ENCODE measurements at regions not wholly inside any gene's neighbourhood (a gene's known extent, or its start where the extent isn't known, plus 50 kb on each side); places are given as distances from the start of the nearest gene placed in this dataset.

DNA sequence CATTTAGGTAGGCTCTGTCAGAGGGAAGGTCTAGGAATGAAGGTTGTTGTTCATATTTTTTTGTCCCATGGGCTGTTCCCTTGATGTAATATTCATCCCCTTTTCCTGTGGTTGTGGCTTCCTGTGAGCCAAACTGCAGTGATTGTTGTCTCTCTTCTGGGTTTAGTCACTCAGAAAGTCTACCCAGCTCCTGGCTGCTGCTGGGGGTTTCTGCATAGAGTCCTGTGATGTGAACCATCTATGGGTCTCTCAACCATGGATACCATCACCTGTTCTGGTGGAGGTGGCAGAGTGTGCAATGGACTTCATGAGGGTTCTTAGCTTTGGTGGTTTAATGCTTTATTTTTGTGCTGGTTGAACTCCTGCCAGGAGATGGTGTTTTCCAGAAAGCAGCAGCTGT lies 122.8 kb downstream of the ZC4H2 start:
- H3K27me3 ChIP-seq = no peaks in the 10 kb centered on the region
- intact Hi-C loops (cut with DNase I; ENCODE audit: low total_unique reads) = no loop called here
- no peak for DNase-seq
- H3K4me1 ChIP-seq = no peaks in the 10 kb centered on the region
- no peak overlapping the region for H3K27ac ChIP-seq
- no peak overlapping the region for H3K4me3 ChIP-seq
- no peaks in the 10 kb centered on the region for H3K9me3 ChIP-seq
- in situ Hi-C loops (cut with MboI; ENCODE audit: low pct_ligation_motif_present in 1 of 4, low pct_unique_long_range_greater_than_20kb in 1 of 4, low sequenced_read_pairs in 3 of 4) = no loop called here
- H3K36me3 ChIP-seq = no peaks in the 10 kb centered on the region
- no peak for TF ChIP-seq EP300 (IDR thresholded peaks at IDR 0.05; ENCODE audit: low read depth)
- TF ChIP-seq CTCF (IDR thresholded peaks at IDR 0.05) = no peak
- no peak for TF ChIP-seq POLR2AphosphoS5 (IDR thresholded peaks at IDR 0.05)

- TF ChIP-seq POLR2A (IDR thresholded peaks at IDR 0.05) = no peak
- TF ChIP-seq POLR2AphosphoS5 (IDR thresholded peaks at IDR 0.05) = no peak
- TF ChIP-seq CTCF (IDR thresholded peaks at IDR 0.05) = no peak
- TF ChIP-seq EP300 (IDR thresholded peaks at IDR 0.05; ENCODE audit: low read depth) = no peak
- H3K36me3 ChIP-seq = no peaks in the 10 kb centered on the region
- no peaks in the 10 kb centered on the region for H3K27me3 ChIP-seq
- no peak for DNase-seq
- WGBS, 2 donors (ENCODE audit: low coverage in 1 of 2) = 70 to 74% methylated on average over 2 to 6 of the region's 6 CpGs
- intact Hi-C loops (cut with DNase I; ENCODE audit: low total_unique reads) (no loop called here), in situ Hi-C loops (cut with MboI; ENCODE audit: low pct_ligation_motif_present in 1 of 4, low pct_unique_long_range_greater_than_20kb in 1 of 4, low sequenced_read_pairs in 3 of 4) (no loop called here)
- H3K27ac ChIP-seq = no peak overlapping the region
- no peaks in the 10 kb centered on the region for H3K4me1 ChIP-seq
- H3K4me3 ChIP-seq = no peak overlapping the region
- H3K9me3 ChIP-seq = no peaks in the 10 kb centered on the region
Measured at GRCh38 chrX:64850371-64851082, 125.7 kb downstream of the ZC4H2 start.

GRCh38 chrX:64843224-64843623 lies 133.0 kb downstream of the ZC4H2 start:
- no peaks in the 10 kb centered on the region for H3K4me1 ChIP-seq
- no peaks in the 10 kb centered on the region for H3K36me3 ChIP-seq
- DNase-seq = no peak
- no peak for TF ChIP-seq POLR2AphosphoS5 (IDR thresholded peaks at IDR 0.05)
- no peak for TF ChIP-seq EP300 (IDR thresholded peaks at IDR 0.05; ENCODE audit: low read depth)
- TF ChIP-seq POLR2A (IDR thresholded peaks at IDR 0.05) = no peak
- TF ChIP-seq CTCF (IDR thresholded peaks at IDR 0.05) = no peak
- no peaks in the 10 kb centered on the region for H3K27me3 ChIP-seq
- H3K4me3 ChIP-seq = no peak overlapping the region
- H3K9me3 ChIP-seq = no peaks in the 10 kb centered on the region
- intact Hi-C loops (cut with DNase I; ENCODE audit: low total_unique reads) = no loop called here
- in situ Hi-C loops (cut with MboI; ENCODE audit: low pct_ligation_motif_present in 1 of 4, low pct_unique_long_range_greater_than_20kb in 1 of 4, low sequenced_read_pairs in 3 of 4) = no loop called here
- no peak overlapping the region for H3K27ac ChIP-seq
- 69% methylated on average over 1 of the region's 1 CpG; no CpG with 5 or more reads in 1 of the 2 donors for WGBS, 2 donors (ENCODE audit: low coverage in 1 of 2)

- H3K9me3 ChIP-seq = no peaks in the 10 kb centered on the region
- DNase-seq = no peak
- H3K27me3 ChIP-seq = no peaks in the 10 kb centered on the region
- no peak overlapping the region for H3K4me3 ChIP-seq
- WGBS, 2 donors (ENCODE audit: low coverage in 1 of 2) = 77% methylated on average over 4 of the region's 4 CpGs; no CpG with 5 or more reads in 1 of the 2 donors
- intact Hi-C loops (cut with DNase I; ENCODE audit: low total_unique reads) = no loop called here
- TF ChIP-seq POLR2AphosphoS5 (IDR thresholded peaks at IDR 0.05) (no peak), EP300 (IDR thresholded peaks at IDR 0.05; ENCODE audit: low read depth) (no peak), POLR2A (IDR thresholded peaks at IDR 0.05) (no peak), CTCF (IDR thresholded peaks at IDR 0.05) (no peak)
- H3K4me1 ChIP-seq = no peaks in the 10 kb centered on the region
- no peak overlapping the region for H3K27ac ChIP-seq
- in situ Hi-C loops (cut with MboI; ENCODE audit: low pct_ligation_motif_present in 1 of 4, low pct_unique_long_range_greater_than_20kb in 1 of 4, low sequenced_read_pairs in 3 of 4) = no loop called here
- no peaks in the 10 kb centered on the region for H3K36me3 ChIP-seq
Measured at GRCh38 chrX:64842492-64842891, 133.8 kb downstream of the ZC4H2 start.
